ENCODE measurements at regions not wholly inside any gene's neighbourhood (a gene's known extent, or its start where the extent isn't known, plus 50 kb on each side); places are given as distances from the start of the nearest gene placed in this dataset.
"Not testable (repeated sequence)": the region's sequence is repeated elsewhere in the genome, so short reads cannot be mapped to it uniquely, and the experiment has no call there.

DNA sequence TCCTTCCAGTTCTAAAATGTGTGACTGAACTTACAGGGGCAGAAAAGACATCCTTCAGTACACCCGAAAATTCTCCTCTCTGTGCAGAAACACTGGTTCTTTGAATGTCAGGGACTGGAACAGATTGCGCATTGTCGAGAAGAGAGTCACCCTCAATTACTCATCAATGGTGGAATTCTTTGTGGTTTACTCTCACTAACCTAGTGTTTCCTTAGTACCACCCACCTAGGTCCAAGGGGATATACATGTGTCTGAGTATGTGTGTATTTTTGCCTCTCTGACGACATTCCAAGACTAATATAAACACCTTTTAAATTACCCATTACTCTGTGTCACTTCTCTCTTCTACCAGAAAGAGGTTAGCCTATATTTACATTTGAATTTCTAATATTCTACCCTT is 660.8 kb downstream of the TLE1 start:
- Histone ChIP-seq H3K4me3 (ENCODE audit: low read length in 2 of 2) (no peak overlapping the region), H3K27me3 (ENCODE audit: control insufficient read depth in 2 of 2, insufficient read depth in 1 of 2, low read length in 1 of 2) (peaks cover 0 to 2% of the 10 kb centered on the region in 2 donors), H3K36me3 (ENCODE audit: control insufficient read depth in 2 of 2, insufficient read depth in 2 of 2, low read length in 1 of 2) (no peaks in the 10 kb centered on the region), H3K4me1 (ENCODE audit: control insufficient read depth in 2 of 2, insufficient read depth in 2 of 2, low read length in 2 of 2) (no peaks in the 10 kb centered on the region), H3K27ac (ENCODE audit: low read depth in 1 of 2, low read length in 1 of 2) (no peak overlapping the region), H3K9me3 (ENCODE audit: control insufficient read depth in 2 of 2, insufficient read depth in 1 of 2, low read length in 1 of 2) (no peaks in the 10 kb centered on the region)
- 98% methylated on average over 4 of the region's 4 CpGs for WGBS
- DNase-seq (ENCODE audit: low read depth in 6 of 9, low spot score in 9 of 9) = no peak

DNA sequence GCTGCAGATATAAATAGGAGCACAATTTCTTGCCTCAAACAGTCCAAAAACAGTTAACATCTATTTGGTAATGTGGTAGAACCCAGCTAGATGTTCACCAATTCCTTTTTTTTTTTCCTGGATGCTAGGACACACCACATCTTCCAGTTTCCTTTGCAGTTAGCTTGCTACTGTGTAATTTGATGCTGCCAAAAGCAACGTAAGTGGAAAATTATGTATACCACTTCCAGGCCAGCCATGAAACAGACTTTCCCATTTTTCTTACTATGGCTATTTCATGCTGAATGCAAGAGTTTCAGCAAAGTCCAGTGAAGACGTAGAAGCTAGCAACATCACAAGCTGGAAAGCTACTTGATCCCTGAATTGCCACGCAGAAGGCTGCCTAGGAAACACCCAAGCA is 667.2 kb downstream of the TLE1 start:
- H3K9me3 ChIP-seq (ENCODE audit: control insufficient read depth in 2 of 2, insufficient read depth in 1 of 2, low read length in 1 of 2) = no peaks in the 10 kb centered on the region
- peaks cover 0 to 2% of the 10 kb centered on the region in 2 donors for H3K27me3 ChIP-seq (ENCODE audit: control insufficient read depth in 2 of 2, insufficient read depth in 1 of 2, low read length in 1 of 2)
- H3K27ac ChIP-seq (ENCODE audit: low read depth in 1 of 2, low read length in 1 of 2) = no peak overlapping the region
- no peak overlapping the region for H3K4me3 ChIP-seq (ENCODE audit: low read length in 2 of 2)
- no peaks in the 10 kb centered on the region for H3K4me1 ChIP-seq (ENCODE audit: control insufficient read depth in 2 of 2, insufficient read depth in 2 of 2, low read length in 2 of 2)
- no peaks in the 10 kb centered on the region for H3K36me3 ChIP-seq (ENCODE audit: control insufficient read depth in 2 of 2, insufficient read depth in 2 of 2, low read length in 1 of 2)
- DNase-seq (ENCODE audit: low read depth in 6 of 9, low spot score in 9 of 9) = no peak
- WGBS = 61% methylated on average over 3 of the region's 3 CpGs

DNA sequence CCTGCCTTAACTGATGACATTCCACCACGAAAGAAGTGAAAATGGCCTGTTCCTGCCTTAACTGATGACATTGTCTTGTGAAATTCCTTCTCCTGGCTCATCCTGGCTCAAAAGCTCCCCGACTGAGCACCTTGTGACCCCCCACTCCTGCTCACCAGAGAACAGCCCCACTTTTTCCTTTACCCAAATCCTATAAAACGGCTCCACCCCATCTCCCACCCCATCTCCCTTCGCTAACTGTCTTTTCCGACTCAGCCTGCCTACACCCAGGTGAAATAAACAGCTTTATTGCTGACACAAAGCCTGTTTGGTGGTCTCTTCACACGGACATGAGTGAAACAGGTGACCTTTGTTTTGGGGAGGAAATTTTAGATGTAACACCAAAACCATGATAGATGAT is 674.4 kb downstream of the TLE1 start:
- not testable (repeated sequence) for H3K27me3 ChIP-seq (ENCODE audit: control insufficient read depth in 2 of 2, insufficient read depth in 1 of 2, low read length in 1 of 2); H3K4me1 ChIP-seq (ENCODE audit: control insufficient read depth in 2 of 2, insufficient read depth in 2 of 2, low read length in 2 of 2); DNase-seq (ENCODE audit: low read depth in 6 of 9, low spot score in 9 of 9); H3K9me3 ChIP-seq (ENCODE audit: control insufficient read depth in 2 of 2, insufficient read depth in 1 of 2, low read length in 1 of 2); H3K4me3 ChIP-seq (ENCODE audit: low read length in 2 of 2); H3K36me3 ChIP-seq (ENCODE audit: control insufficient read depth in 2 of 2, insufficient read depth in 2 of 2, low read length in 1 of 2); H3K27ac ChIP-seq (ENCODE audit: low read depth in 1 of 2, low read length in 1 of 2)
- 94% methylated on average over 5 of the region's 6 CpGs for WGBS

DNA sequence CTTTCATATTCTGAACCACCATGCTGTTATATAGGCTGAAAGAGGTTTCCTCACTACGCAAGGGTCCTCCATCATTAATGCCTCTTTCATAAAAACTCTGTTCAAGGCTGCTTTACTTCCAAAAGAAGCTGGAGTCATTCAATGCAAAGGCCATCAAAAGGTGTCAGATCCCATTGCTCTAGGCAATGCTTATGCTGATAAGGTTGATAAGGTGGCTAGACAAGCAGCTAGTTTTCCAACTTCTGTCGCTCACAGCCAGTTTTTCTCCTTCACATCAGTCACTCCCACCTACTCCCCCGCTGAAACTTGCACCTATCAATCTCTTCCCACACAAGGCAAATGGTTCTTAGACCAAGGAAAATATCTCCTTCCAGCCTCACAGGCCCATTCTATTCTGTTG is 676.2 kb downstream of the TLE1 start:
- WGBS = 94% methylated on average over 3 of the region's 3 CpGs
- H3K4me1 ChIP-seq (ENCODE audit: control insufficient read depth in 2 of 2, insufficient read depth in 2 of 2, low read length in 2 of 2); H3K27me3 ChIP-seq (ENCODE audit: control insufficient read depth in 2 of 2, insufficient read depth in 1 of 2, low read length in 1 of 2); DNase-seq (ENCODE audit: low read depth in 6 of 9, low spot score in 9 of 9); H3K4me3 ChIP-seq (ENCODE audit: low read length in 2 of 2); H3K36me3 ChIP-seq (ENCODE audit: control insufficient read depth in 2 of 2, insufficient read depth in 2 of 2, low read length in 1 of 2); H3K9me3 ChIP-seq (ENCODE audit: control insufficient read depth in 2 of 2, insufficient read depth in 1 of 2, low read length in 1 of 2); H3K27ac ChIP-seq (ENCODE audit: low read depth in 1 of 2, low read length in 1 of 2): not testable (repeated sequence)

DNA sequence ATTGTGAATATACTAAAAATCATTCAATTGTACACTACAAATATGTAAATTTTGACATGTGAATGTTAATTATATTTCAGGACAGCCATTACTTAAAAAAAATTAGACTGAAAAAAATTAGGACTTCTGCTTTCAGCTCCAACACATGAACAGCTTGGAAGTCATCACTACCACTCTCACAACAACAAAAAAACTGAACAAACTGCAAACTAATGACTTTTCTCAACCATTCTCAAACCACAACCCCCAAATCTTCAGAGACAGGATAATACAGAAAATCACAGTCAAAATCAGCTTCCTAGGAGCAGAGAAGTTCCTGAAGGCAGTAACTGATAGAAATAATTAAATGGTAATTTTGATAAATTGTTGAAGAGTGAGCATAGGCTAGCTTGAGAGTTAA is 686.4 kb downstream of the TLE1 start:
- peak in 6 of 9 donors; percentile 8 to 53 (median 20) for DNase-seq (ENCODE audit: low read depth in 6 of 9, low spot score in 9 of 9)
- H3K27me3 ChIP-seq (ENCODE audit: control insufficient read depth in 2 of 2, insufficient read depth in 1 of 2, low read length in 1 of 2) = peaks cover 13 to 14% of the 10 kb centered on the region in 2 donors
- H3K36me3 ChIP-seq (ENCODE audit: control insufficient read depth in 2 of 2, insufficient read depth in 2 of 2, low read length in 1 of 2) = no peaks in the 10 kb centered on the region
- H3K9me3 ChIP-seq (ENCODE audit: control insufficient read depth in 2 of 2, insufficient read depth in 1 of 2, low read length in 1 of 2) = no peaks in the 10 kb centered on the region
- no peak overlapping the region for H3K4me3 ChIP-seq (ENCODE audit: low read length in 2 of 2)
- peaks cover 8 to 12% of the 10 kb centered on the region in 2 donors for H3K4me1 ChIP-seq (ENCODE audit: control insufficient read depth in 2 of 2, insufficient read depth in 2 of 2, low read length in 2 of 2)
- H3K27ac ChIP-seq (ENCODE audit: low read depth in 1 of 2, low read length in 1 of 2) = no peak overlapping the region

DNA sequence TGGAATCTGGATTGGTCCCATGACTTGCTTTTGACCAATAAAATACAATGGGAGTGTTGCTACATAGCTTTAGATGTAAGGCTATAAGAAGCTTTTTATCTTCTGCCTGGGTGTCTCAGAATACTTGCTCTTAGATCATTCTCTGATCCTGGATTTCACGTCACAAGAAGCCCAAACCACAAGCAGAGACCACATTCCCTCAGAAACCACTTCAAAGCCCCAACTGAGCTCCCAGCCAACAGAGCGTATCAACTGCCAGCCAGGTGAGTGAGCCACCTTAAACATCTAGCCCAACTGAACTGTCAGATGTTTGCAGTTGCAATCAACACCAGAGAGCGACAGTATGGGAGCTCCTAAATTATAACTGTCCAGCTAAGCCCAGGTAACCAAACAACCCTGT is 687.1 kb downstream of the TLE1 start:
- no peak overlapping the region for H3K27ac ChIP-seq (ENCODE audit: low read depth in 1 of 2, low read length in 1 of 2)
- 3% methylated on average over 3 of the region's 3 CpGs for WGBS
- DNase-seq (ENCODE audit: low read depth in 6 of 9, low spot score in 9 of 9) = peak; percentile 89 to 100 (median 98)
- H3K27me3 ChIP-seq (ENCODE audit: control insufficient read depth in 2 of 2, insufficient read depth in 1 of 2, low read length in 1 of 2) = peaks cover 13 to 14% of the 10 kb centered on the region in 2 donors
- H3K4me1 ChIP-seq (ENCODE audit: control insufficient read depth in 2 of 2, insufficient read depth in 2 of 2, low read length in 2 of 2) = peaks cover 8 to 12% of the 10 kb centered on the region in 2 donors
- no peaks in the 10 kb centered on the region for H3K36me3 ChIP-seq (ENCODE audit: control insufficient read depth in 2 of 2, insufficient read depth in 2 of 2, low read length in 1 of 2)
- no peak overlapping the region for H3K4me3 ChIP-seq (ENCODE audit: low read length in 2 of 2)
- H3K9me3 ChIP-seq (ENCODE audit: control insufficient read depth in 2 of 2, insufficient read depth in 1 of 2, low read length in 1 of 2) = no peaks in the 10 kb centered on the region

DNA sequence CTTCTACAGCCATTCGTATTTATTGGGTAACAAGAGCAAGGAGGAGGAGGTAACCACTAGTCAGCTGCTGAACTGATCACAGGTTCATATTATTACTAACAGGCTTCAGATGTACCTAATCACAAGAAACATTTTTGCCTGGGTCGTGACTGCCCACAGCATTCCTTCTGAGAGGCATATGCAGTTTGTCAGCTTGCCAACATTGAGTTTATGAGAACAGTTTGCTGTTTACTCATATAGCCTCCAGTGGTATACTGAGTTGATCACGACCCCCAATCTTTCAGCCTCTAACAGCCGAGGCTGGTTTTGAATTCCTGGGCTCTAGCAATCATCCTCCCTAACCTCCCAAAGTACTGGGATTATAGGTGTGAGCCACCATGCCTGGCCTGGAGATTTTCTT is 693.6 kb downstream of the TLE1 start:
- Histone ChIP-seq H3K4me3 (ENCODE audit: low read length in 2 of 2) (no peak overlapping the region), H3K9me3 (ENCODE audit: control insufficient read depth in 2 of 2, insufficient read depth in 1 of 2, low read length in 1 of 2) (no peaks in the 10 kb centered on the region), H3K36me3 (ENCODE audit: control insufficient read depth in 2 of 2, insufficient read depth in 2 of 2, low read length in 1 of 2) (no peaks in the 10 kb centered on the region), H3K27me3 (ENCODE audit: control insufficient read depth in 2 of 2, insufficient read depth in 1 of 2, low read length in 1 of 2) (peaks cover 8 to 18% of the 10 kb centered on the region in 2 donors), H3K27ac (ENCODE audit: low read depth in 1 of 2, low read length in 1 of 2) (no peak overlapping the region), H3K4me1 (ENCODE audit: control insufficient read depth in 2 of 2, insufficient read depth in 2 of 2, low read length in 2 of 2) (no peaks in the 10 kb centered on the region)
- DNase-seq (ENCODE audit: low read depth in 6 of 9, low spot score in 9 of 9) = no peak
- WGBS = 92% methylated on average over 4 of the region's 4 CpGs

DNA sequence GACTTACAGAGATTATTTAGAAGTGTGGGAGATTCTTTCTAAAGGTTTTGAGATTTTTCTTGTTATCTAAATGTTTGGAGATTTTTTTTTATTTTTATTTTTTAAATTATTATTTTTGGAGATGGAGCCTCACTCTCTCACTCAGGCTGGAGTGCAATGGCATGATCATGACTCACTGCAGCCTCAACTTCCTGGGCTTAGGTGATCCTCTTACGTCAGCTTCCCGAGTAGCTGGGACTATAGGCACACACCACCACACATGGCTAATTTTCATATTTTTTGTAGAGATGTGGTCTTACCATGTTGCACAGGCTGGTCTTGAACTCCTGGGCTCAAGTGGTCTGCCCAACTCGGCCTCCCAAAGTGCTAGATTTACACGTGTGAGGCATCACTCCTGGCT is 694.5 kb downstream of the TLE1 start:
- WGBS = 96% methylated on average over 4 of the region's 4 CpGs
- H3K27ac ChIP-seq (ENCODE audit: low read depth in 1 of 2, low read length in 1 of 2) = no peak overlapping the region

DNA sequence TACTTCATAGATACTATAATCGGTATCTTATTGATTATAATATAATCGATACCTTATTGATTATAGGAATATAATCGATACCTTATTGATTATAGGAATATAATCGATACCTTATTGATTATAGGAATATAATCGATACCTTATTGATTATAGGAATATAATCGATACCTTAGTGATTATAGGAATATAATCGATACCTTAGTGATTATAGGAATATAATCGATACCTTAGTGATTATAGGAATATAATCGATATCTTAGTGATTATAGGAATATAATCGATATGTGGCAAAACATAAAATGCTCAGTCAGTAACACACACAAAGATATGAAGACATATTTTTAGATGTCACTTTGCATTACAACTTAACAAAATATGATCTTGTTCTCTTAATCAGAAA is 703.8 kb downstream of the TLE1 start:
- not testable (repeated sequence) for H3K36me3 ChIP-seq (ENCODE audit: control insufficient read depth in 2 of 2, insufficient read depth in 2 of 2, low read length in 1 of 2); H3K9me3 ChIP-seq (ENCODE audit: control insufficient read depth in 2 of 2, insufficient read depth in 1 of 2, low read length in 1 of 2); H3K4me1 ChIP-seq (ENCODE audit: control insufficient read depth in 2 of 2, insufficient read depth in 2 of 2, low read length in 2 of 2); DNase-seq (ENCODE audit: low read depth in 6 of 9, low spot score in 9 of 9); H3K27ac ChIP-seq (ENCODE audit: low read depth in 1 of 2, low read length in 1 of 2); H3K4me3 ChIP-seq (ENCODE audit: low read length in 2 of 2); H3K27me3 ChIP-seq (ENCODE audit: control insufficient read depth in 2 of 2, insufficient read depth in 1 of 2, low read length in 1 of 2)
- WGBS = 97% methylated on average over 10 of the region's 10 CpGs

More for the DNA sequence above, 694.5 kb downstream of the TLE1 start:
- no peak for DNase-seq (ENCODE audit: low read depth in 6 of 9, low spot score in 9 of 9)
- Histone ChIP-seq H3K9me3 (ENCODE audit: control insufficient read depth in 2 of 2, insufficient read depth in 1 of 2, low read length in 1 of 2) (no peaks in the 10 kb centered on the region), H3K36me3 (ENCODE audit: control insufficient read depth in 2 of 2, insufficient read depth in 2 of 2, low read length in 1 of 2) (no peaks in the 10 kb centered on the region), H3K27me3 (ENCODE audit: control insufficient read depth in 2 of 2, insufficient read depth in 1 of 2, low read length in 1 of 2) (peaks cover 8 to 10% of the 10 kb centered on the region in 2 donors), H3K4me3 (ENCODE audit: low read length in 2 of 2) (no peak overlapping the region), H3K4me1 (ENCODE audit: control insufficient read depth in 2 of 2, insufficient read depth in 2 of 2, low read length in 2 of 2) (no peaks in the 10 kb centered on the region)

DNA sequence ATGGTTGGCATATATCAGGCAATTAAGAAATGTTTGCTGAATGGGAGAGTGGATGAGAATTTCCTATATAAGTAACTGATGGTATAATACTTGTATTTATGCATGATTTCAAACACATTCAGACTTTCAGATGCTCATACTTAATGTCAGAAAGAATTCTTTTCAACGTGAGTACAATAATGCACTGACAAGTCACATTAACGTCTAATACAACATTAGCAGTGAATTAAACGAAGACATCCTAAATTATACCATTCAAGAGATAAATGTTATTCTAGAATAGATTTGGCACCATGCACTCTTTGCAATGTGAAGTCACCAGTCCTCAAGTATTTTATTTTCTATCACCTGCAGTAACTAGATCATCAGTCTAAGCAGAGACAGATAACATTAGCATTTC is 712.9 kb downstream of the TLE1 start:
- H3K27ac ChIP-seq (ENCODE audit: low read depth in 1 of 2, low read length in 1 of 2) = no peak overlapping the region
- no peaks in the 10 kb centered on the region for H3K36me3 ChIP-seq (ENCODE audit: control insufficient read depth in 2 of 2, insufficient read depth in 2 of 2, low read length in 1 of 2)
- no peak for DNase-seq (ENCODE audit: low read depth in 6 of 9, low spot score in 9 of 9)
- H3K9me3 ChIP-seq (ENCODE audit: control insufficient read depth in 2 of 2, insufficient read depth in 1 of 2, low read length in 1 of 2) = no peaks in the 10 kb centered on the region
- H3K27me3 ChIP-seq (ENCODE audit: control insufficient read depth in 2 of 2, insufficient read depth in 1 of 2, low read length in 1 of 2) = no peaks in the 10 kb centered on the region
- H3K4me3 ChIP-seq (ENCODE audit: low read length in 2 of 2) = no peak overlapping the region
- no peaks in the 10 kb centered on the region for H3K4me1 ChIP-seq (ENCODE audit: control insufficient read depth in 2 of 2, insufficient read depth in 2 of 2, low read length in 2 of 2)
- WGBS = 63% methylated on average over 3 of the region's 3 CpGs
